GM19395 (cell line): ENCODE measurements at regions not wholly inside any gene's neighbourhood (a gene's known extent, or its start where the extent isn't known, plus 50 kb on each side); places are given as distances from the start of the nearest gene placed in this dataset.

Experiments used
- ATAC-seq: cut with Tn5 transposase; IDR thresholded peaks from one replicate; pipeline ENCODE4 v1.9.1; 2021; ENCODE audit warnings: mild to moderate bottlenecking, moderate library complexity; ENCODE audit not compliant: unreplicated experiment

DNA sequence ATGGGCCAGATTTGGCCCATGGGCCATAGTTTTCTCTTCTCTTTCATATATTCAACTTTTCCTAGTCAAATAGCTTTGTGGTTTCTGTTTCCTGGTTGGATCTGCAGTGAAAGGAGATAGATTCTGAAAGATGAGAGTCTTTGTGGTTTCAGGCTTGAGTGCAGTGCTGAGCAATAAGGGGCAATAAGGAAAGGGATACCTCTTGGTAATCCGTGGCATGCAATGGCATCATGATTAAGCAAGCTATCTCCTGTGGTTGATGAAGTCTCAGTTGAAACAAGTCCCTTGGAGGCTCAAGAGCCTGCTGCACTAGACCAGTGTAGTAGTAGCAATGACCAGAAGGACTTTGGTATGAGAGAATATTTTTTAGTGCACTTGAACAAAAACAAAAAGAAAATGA lies 187.7 kb upstream of the CNTNAP2 start:
- ATAC-seq, result no peak

DNA sequence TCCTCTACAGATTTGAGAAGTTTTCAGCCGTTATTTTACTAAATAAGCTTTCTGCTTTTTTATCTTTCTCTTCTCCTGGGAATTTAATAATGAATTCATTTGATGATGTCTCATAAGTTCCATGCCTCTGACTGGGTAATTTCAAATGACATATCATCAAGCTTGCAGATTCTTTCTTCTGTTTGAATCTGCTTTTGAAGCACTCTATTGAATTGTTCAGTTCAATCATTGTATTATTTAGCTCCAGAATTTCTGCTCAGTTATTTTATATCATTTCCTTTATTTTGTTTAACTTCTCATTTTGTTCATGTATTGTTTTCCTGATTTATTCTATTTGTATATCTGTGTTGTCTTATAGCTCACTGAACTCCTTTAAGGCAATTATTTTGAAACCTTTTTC lies 196.9 kb upstream of the CNTNAP2 start:
- ATAC-seq, result no peak

DNA sequence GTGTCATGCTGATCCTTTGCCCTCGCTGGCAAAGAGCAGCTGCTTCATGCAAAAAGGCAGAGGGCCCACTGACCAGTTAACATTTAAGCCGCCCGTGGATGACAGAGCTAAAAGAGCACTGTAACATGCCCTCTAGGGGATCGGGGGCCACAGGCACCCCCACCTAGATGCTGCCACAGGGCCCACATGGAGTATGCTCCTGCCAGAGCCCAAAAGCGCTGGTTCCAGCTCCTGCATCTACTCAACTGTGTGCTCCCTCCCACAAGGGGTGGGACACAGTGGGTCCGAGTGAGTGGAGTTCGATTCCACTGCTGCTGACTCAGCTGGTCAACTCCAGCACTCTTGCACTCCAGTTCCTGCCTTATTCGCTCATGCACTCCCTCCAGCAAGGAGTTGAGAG lies 199.8 kb upstream of the CNTNAP2 start:
- no peak for ATAC-seq

DNA sequence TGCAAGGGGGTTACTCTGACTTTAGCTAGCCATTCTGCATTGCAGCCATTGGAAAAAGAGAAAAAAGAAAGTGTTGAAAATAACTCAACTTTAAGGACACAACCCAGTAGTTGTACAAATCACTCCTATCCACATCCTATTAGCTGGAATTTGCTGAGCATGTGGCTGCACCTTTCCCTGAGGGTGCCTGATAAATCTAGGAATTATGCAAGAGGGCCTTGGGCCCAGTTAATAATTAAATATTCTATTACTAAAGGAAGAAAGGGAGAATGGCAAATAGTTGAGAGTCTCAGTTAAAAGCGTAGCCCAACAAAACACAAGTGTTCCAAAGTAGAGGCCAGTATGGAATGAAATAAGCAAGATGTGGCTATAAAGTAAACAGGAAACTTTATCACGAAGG lies 200.9 kb upstream of the CNTNAP2 start:
- no peak for ATAC-seq

DNA sequence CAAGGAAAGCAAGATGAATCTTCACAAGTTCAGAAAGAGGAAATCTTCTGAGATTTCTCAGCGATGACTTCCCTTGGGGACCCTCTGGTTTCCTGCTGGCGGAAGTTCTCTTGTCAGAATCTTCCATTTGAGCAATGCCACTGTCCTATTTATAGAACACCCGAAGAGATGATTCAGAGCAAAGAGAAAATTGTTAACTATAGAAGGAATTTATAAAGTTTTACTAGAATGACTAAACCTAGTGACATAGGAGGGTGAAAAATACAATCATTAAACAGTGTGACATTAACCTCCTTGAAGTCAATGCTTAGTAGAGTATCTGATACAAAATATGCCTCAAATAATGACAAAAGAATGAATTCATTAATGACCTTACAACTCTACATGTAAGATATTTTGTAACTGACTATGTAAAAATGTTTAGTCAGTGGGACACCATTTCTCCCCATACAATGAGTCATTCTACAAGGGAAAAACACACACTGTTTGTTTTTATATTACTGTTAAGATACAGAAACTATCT lies 206.5 kb upstream of the CNTNAP2 start:
- no peak for ATAC-seq

DNA sequence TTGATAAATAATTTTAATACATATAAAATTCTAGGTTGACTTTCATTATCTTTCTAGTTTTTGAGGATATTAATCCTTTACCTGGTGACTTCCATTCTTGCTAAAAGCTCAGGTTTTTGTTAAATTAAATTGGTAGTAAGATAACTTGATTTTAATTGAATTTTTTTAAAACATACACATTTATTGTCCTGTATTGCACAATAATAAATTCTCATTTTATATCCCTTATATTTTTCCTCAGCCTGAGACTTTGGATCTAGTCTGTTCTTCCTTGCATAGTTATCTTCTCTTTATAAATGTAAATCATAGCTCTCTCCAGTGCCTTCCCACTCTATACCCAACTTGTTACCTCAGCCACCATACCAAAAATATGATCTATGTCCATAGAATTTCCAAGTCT lies 212.9 kb upstream of the CNTNAP2 start:
- no peak for ATAC-seq

DNA sequence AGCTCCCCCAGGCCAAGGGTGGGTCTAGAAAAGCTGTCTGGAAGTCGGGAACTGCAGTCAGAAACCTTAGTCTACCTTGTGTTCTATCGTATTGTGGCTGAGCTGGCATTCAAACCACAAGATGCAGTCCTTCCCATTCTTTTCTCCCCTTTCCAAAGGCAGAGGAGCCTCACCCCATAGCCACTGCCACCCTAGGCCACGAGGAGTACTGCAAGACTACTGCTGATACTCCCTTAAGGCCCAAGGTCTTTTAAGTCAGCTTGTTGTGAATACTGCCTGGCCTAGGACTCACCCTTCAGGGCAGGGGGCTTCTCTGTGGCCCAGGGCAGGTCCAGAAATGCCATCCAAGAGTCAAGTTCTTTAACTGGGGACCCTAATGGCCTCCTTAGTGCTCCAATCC lies 214.5 kb upstream of the CNTNAP2 start:
- no peak for ATAC-seq

DNA sequence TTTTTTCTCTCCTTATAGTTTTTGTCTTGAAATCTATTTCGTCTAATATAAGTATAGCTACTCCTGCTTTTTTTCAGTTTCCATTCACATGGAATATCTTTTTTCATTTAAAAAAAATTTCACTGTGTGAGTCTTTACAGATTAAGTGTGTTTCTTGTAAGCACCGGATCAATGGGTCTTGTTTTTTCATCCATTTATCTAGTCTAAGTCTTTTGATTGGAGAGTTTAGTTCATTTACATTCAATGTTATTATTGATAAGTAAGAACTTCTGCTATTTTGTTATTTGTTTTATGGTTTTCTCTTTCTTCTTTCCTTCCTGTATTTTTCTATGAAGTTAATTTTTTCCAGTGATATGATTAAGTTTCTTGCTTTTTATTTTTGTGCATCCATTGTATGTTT lies 216.7 kb upstream of the CNTNAP2 start:
- ATAC-seq, result no peak

DNA sequence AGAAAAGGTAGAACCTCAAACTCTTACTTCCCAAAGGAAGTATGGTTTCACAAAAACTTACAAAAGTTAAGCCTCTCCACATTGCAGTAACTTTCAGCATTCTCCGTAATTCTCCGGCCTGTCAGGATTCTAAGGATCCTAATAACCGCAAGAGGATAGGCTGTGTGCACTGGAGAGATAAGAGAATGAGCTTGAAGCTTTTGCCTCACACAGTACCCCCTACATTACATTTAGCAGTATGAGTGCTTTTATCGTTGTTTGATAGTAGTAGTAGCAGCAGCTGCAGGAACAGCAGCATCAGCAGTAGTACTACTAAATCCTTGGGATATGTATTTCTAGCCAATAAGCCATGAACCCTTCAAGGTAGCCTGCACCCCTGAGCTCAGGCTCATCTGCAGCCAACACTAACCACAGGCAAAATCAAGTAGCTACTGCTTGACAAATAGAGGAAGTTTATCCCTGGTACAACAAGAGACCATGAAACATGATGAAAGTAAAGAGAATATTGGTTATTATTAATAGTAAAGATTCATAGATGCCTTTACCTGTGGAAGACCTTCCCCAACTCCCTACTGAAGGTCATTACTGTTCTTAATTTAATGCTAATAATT lies 222.6 kb upstream of the CNTNAP2 start:
- ATAC-seq, result no peak

DNA sequence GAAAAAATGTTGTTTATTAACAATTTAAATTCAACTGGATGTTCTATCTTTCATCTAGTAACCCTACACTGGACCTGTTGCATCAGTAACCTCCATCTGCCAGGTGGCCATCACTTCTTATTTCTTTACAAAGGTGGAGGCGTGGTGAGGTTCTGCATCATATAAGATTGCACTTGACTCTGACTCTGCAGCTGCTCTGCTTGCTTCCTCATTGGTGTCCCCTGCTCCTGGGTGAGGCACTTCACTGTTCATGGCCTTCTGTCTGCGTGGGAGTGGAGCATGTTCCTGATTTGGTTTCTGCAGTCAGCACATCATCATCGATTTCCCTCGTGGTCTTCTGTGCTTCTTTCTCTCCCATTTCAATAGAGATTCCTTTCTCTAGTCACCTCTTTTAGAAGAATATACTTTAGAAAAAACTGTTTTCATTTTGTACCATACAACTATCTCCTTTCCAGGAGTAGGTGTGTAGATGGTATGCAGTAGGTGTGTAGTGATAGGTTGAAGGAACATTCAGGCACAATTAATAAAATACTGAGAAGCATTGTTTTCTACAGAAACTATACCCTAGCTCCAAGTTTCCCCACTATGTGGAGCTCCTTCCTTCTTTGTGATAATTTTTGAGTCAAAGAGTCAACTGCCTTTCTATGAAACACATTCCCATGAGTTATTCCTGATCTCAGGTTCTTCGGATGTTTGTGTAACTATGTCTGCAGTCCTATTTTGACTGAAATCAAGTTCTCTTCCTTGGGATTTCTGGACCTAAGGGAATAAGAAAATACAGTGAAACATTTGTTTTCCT lies 231.7 kb upstream of the CNTNAP2 start:
- no peak for ATAC-seq

DNA sequence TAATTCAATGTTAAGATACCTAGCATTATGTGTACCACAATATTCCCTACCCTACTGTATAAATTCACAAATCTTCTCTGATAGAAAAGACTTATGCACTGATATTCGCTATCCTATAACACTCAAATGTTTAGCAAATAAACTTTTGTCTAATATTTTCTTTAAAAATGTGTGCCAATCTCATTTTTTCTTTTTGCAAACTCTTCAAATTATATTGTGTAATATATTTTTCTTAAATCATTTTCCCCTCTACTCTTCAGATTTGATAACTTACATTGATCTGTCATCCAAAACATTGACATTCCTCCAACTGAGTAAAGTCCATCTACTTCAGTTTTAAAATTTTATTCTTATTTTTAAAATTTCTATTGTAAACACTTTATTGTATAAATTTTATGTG lies 240.2 kb upstream of the CNTNAP2 start:
- no peak for ATAC-seq

DNA sequence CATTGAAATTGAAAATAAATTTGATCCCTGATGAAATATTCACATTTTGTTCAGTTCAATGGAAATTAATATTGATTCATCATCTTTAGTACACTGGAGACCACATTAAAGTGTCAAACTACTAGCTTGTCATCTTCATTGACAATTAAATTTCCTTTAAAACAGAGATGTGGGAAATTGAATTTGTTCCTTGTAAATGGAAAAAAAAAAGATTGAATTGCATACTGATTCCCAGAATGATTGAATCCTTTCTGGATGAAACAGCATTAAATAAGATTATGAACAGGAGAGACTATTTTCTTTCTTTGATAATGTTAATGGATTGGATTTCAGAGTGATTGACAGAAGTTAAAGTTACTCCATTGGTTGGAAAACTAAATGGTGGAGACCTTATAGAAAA lies 241.3 kb upstream of the CNTNAP2 start:
- ATAC-seq, result no peak

DNA sequence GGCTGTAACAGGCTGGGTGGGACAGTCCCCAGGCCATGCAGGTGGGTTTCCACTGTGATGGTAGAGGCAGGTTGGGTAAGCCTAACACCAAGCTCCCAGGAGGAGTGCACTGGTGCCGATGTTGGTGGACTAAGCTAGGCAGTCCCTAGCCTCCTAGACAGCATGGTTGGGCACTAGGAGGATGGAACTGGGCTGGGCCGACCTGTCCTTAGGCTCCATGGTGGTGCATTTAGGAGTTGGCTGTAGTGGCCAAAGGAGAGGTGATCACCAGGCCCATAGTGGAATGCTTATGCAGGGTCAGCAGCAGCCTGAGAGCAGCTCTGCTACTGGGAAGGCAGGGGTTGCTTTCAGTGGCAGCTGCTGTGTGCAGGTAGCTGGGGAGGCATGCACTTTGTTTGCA lies 247.7 kb upstream of the CNTNAP2 start:
- ATAC-seq, result no peak

DNA sequence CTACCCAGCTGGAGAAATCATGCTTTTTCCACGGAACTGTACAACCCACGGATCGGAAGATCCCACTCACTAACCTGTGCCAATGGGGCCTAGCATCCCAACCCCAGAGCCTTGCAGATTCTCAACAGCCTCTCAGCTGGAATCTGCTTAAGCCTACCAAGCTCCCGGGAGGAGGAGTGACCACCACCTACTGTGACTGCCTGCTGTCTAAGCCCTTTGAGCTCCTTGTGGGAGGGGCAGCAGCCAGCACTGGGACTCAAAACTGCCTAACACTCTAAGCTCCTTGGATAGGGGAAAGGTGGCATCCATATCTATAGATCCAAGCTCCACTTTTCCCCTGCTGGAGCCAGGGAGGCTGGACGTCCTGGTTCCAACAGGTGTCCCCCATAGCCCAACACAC lies 254.4 kb upstream of the CNTNAP2 start:
- ATAC-seq, result no peak

DNA sequence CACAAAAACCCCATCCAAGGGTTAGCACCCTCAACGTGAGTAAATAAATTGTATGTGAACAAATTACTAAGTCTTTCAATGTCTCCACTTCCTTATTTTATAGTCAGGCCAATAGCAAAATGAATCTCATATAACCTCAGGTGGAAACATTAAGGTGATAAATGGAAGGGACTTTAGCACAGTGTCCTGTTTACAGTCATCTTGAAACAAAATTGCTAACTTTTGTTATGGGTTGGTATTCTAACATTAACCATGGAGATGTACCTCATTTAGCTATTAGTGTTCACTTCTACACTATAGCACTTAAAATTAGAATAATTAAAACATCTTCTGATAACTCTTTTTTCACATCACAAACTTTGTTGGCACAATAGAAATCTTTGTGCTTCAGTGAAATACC lies 255.8 kb upstream of the CNTNAP2 start:
- ATAC-seq, result no peak

DNA sequence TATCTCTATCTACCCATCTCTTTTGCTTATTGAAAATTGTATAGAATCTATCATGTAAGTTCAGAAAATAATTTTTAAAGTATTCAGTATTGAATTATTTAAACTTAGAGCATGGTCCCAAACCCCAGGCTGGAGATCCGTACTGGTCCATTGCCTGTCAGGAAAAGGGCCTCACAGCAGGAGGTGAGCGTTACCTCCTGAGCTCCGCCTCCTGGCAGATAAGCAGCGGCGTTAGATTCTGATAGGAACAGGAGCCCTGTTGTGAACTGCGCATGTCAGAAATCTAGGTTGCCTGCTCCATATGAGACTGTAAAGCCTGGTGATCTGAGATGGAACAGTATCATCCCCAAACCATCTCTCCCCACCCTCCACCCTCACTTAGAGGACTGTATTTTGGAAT lies 266.0 kb upstream of the CNTNAP2 start:
- ATAC-seq, result no peak

DNA sequence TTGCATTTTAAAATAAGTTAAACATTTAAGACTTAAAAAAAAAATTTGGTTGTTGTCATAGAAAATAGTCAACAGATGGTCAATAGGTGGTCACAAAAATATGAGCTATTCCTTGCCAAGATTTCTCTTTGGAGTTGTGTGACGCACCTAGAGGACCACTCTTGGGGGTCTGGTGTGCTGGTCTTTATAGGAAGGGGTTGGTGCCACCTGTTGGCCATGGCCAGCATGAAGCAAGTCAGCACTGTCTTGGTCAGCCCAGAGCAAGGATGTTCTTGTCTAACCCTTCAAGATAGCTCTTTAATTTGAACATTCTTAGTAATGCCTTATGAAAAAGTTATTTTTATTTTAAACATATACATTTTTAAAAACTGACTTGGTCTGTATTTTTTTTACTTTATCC lies 267.9 kb upstream of the CNTNAP2 start:
- no peak for ATAC-seq

DNA sequence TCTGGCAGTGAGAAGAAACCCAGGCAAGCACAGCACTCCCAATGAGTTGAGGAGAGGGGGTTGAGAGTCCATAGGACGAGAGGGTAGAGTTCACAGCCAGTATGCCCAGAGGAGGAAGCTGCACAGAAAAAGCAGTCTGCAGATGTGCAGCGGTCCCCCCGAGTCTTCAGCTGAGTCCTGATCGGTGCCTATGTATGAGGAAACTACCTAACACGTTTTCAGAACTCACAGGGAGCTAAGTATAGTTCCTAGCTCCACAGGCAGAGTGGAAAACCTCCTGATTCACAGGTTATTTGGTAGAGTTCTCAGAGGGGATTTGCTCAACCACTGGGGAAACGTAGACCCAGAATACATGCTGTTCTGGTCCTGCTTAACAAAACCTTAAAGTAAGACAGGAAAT lies 271.3 kb upstream of the CNTNAP2 start:
- no peak for ATAC-seq

DNA sequence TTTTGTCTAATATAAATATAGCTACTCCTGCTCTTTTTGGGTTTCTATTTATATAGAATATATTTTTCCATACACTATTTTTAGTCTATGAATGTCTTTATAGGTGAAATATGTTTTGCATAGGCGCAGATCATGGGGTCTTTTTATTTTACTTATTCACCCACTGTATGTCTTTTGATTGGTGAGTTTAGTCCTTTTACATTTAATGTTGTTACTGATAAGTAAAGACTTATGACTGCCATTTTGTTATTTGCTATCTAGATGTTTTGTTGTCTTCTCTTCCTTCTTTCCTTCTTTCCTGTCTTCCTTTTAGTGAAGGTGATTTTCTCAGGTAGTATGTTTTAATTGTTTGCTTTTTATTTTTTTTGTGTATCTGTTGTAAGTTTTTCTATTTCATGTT lies 276.8 kb upstream of the CNTNAP2 start:
- ATAC-seq, result no peak

DNA sequence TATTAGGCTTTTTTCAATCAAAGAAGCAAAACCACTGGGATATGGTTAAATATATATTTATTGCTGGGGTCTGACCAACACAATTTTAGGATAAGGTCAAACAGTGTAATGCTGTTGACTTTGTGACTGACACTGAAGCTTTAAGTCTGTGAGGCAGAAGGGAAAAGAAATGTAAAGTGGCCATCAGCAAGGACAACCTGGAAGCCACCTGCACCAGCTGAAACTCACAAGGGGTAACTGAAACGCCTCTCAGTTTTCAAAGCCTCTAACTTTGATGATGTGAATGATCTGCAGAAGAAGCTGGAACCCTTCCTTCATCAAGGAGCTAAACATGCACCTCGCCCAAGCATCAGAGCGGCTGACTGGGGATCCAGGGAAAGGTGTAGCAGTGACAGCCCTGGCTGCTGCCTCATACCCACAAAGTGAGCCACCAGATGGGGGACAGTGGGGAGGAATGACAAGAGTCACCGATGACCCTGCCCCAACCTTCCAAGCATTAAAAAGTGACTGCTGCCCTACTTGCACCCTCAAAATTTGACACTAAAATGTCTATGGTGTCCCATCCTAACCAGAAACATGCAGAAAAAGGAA lies 284.9 kb upstream of the CNTNAP2 start:
- ATAC-seq, result no peak

DNA sequence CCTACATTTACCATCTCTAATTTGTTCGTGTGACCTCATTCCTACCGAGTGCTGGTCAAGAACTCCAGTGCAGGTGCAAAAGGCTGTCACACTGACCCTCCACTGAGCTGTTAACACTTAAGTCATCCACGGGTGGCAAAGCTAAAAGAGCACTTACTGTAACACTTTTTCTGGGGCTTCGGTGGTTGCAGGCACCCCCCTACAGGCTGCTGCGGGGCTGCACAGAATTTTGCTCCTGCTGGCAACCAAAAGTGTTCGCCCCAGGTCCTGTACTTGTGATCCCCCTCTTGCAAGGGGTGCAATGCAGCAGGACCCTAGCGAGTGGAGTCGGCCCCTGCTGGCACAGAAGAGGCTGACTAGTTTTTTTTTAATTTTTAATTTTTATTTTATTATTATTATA lies 298.9 kb upstream of the CNTNAP2 start:
- no peak for ATAC-seq

DNA sequence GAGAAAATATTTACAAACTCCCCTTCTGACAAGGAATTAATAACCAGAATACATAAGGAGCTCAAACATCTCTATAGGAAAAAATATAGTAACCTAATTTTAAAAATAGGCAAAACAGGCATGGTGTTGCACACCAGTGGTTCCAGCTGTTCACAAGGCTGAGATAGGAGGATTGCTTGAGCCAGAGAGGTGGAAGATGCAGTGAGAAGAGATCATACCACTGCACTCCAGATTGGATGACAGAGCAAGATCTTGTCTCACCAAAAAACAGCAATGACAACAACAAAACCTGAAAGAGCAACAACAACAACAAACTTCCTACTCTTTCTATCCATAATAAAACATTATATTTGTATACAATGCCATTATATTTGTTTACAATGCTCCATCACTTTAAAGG lies 304.4 kb upstream of the CNTNAP2 start:
- no peak for ATAC-seq
